Astrocyte (in vitro differentiated cells and primary cell): ENCODE measurements at regions not wholly inside any gene's neighbourhood (a gene's known extent, or its start where the extent isn't known, plus 50 kb on each side); places are given as distances from the start of the nearest gene placed in this dataset.

Experiments used
- DNase-seq: peaks from one replicate; pipeline ENCODE4 v3.0.0-alpha.2; 2010; ENCODE audit warnings: low read depth
- FAIRE-seq: peaks from 2 replicates; lab custom pipeline; 2011; peaks lifted over from hg19 to GRCh38; lab: Jason Lieb, UNC
- H2AFZ ChIP-seq: 2 replicates; pipeline ENCODE4 v1.6.0; 2012; ENCODE audit warnings: low read depth, low read length, inconsistent platforms
- H3K27ac ChIP-seq: 2 replicates; pipeline ENCODE4 v1.5.1; 2011; ENCODE audit warnings: low read depth, low read length, inconsistent platforms
- H3K27me3 ChIP-seq: 2 replicates; pipeline ENCODE4 v1.6.0; 2011; ENCODE audit warnings: low read length, inconsistent platforms; ENCODE audit not compliant: insufficient read depth
- H3K36me3 ChIP-seq: 2 replicates; pipeline ENCODE4 v1.5.1; 2011; ENCODE audit warnings: low read length, inconsistent platforms; ENCODE audit not compliant: insufficient read depth
- H3K4me1 ChIP-seq: 2 replicates; pipeline ENCODE4 v1.5.1; 2011; ENCODE audit warnings: low read length, inconsistent platforms; ENCODE audit not compliant: insufficient read depth
- H3K4me2 ChIP-seq: 2 replicates; pipeline ENCODE4 v1.6.0; 2012; ENCODE audit warnings: low read length, inconsistent platforms
- H3K4me3 ChIP-seq: 2 replicates; pipeline ENCODE4 v1.5.1; 2011; ENCODE audit warnings: low read depth, mild to moderate bottlenecking, low read length, inconsistent platforms; ENCODE audit not compliant: insufficient read depth
- H3K79me2 ChIP-seq: 2 replicates; pipeline ENCODE4 v1.6.0; 2012; ENCODE audit warnings: mild to moderate bottlenecking, low read length, inconsistent platforms; ENCODE audit not compliant: insufficient read depth
- H3K9ac ChIP-seq: 2 replicates; pipeline ENCODE4 v1.6.0; 2012; ENCODE audit warnings: mild to moderate bottlenecking, low read length, inconsistent platforms
- H3K9me3 ChIP-seq: 2 replicates; pipeline ENCODE4 v1.5.1; 2012; ENCODE audit warnings: low read depth, mild to moderate bottlenecking, low read length, inconsistent platforms; ENCODE audit not compliant: insufficient read depth
- H4K20me1 ChIP-seq: 2 replicates; pipeline ENCODE4 v1.6.0; 2012; ENCODE audit warnings: low read length, inconsistent platforms; ENCODE audit not compliant: insufficient read depth
- H3K27ac Mint-ChIP-seq: one replicate; pipeline ENCODE4 v1.8.0; 2021; ENCODE audit warnings: mild to moderate bottlenecking, mixed read lengths; ENCODE audit not compliant: unreplicated experiment
- H3K27me3 Mint-ChIP-seq: one replicate; pipeline ENCODE4 v1.8.0; 2021; ENCODE audit warnings: low read depth, mixed read lengths; ENCODE audit not compliant: unreplicated experiment
- H3K36me3 Mint-ChIP-seq: one replicate; pipeline ENCODE4 v1.8.0; 2021; ENCODE audit warnings: low read depth, mixed read lengths; ENCODE audit not compliant: unreplicated experiment
- H3K4me1 Mint-ChIP-seq: one replicate; pipeline ENCODE4 v1.8.0; 2021; ENCODE audit warnings: low read depth, mixed read lengths; ENCODE audit not compliant: unreplicated experiment
- H3K4me3 Mint-ChIP-seq: one replicate; pipeline ENCODE4 v1.8.0; 2021; ENCODE audit warnings: mild to moderate bottlenecking, moderate library complexity, mixed read lengths; ENCODE audit not compliant: unreplicated experiment
- H3K9me3 Mint-ChIP-seq: one replicate; pipeline ENCODE4 v1.8.0; 2021; ENCODE audit warnings: mild to moderate bottlenecking, mixed read lengths; ENCODE audit not compliant: unreplicated experiment
- EZH2 ChIP-seq: IDR thresholded peaks from 2 replicates; pipeline ENCODE4 v1.6.1; 2012; ENCODE audit warnings: mild to moderate bottlenecking, low read length, inconsistent platforms; ENCODE audit not compliant: insufficient read depth
- TF ChIP-seq, protein P1 (sequence below): IDR thresholded peaks from 2 replicates; pipeline ENCODE4 v1.5.1; 2011; ENCODE audit warnings: low read depth, mild to moderate bottlenecking, inconsistent platforms, low read length, moderate library complexity; ENCODE audit not compliant: insufficient read depth

DNA sequence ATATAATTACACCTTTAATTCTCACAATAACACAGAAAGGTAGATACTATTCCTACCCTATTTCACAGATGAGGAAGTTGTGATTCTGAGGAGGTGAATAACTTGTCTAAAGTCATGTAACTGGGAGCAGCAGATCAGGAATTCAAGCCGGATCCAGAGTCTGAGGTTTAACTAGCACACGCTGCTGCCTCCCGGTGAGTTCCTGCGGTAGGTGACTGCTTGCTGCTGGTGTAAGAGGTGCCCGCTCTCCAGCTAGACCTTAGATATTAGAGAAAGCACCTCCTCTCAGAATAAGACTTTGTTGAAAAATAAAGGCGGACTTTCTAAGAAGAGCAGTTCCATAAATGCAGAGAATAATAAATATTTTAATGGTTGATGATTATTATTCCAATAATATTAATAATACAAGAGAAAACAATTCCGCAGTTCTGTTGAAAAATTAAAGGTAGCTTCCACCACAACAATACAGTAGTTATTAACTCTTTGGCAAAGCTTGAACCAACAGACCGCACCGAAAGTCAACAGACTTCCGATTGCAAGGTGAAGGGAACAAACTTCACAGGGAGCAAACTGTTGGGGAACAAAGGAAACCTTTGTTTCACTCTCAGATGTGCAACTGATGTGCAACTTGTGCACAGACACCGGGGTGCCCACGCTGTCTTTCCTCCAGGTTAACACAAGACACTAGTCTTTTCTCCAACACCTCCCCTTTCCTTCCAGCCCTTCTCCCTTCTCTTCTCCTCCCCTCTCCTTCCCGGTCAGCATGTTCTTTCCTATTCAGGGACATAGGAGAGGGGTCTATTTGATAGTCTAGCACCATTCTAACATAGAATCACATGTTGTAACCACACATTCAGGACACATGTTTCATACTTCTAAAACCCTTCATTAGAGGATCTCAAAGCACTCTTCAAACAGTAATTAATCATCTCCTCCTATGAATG lies 73.2 kb upstream of the EGLN3 start:
- peaks cover 5% of the 10 kb centered on the region for H3K27me3 ChIP-seq

DNA sequence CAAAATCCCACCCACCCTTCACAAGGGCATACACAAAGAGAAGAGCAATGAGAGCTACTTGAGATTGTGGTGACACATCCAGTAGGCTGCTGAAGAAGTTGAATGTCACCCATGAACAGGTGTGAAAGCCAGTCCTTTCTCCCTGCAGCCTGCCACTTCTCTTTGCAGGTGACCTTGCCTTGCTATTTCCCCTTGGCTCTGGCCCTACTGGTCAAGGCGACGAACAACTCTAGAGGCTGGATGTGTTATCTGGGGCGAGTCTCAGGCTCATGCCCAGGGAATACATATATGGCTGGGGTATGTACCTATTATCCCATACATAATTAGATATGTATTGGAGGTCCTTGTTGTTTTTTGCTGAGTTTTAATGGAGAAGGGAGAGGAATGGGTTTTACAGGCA lies 70.2 kb upstream of the EGLN3 start:
- H3K36me3 ChIP-seq: no peaks in the 10 kb centered on the region
- TF ChIP-seq, protein P1, sequence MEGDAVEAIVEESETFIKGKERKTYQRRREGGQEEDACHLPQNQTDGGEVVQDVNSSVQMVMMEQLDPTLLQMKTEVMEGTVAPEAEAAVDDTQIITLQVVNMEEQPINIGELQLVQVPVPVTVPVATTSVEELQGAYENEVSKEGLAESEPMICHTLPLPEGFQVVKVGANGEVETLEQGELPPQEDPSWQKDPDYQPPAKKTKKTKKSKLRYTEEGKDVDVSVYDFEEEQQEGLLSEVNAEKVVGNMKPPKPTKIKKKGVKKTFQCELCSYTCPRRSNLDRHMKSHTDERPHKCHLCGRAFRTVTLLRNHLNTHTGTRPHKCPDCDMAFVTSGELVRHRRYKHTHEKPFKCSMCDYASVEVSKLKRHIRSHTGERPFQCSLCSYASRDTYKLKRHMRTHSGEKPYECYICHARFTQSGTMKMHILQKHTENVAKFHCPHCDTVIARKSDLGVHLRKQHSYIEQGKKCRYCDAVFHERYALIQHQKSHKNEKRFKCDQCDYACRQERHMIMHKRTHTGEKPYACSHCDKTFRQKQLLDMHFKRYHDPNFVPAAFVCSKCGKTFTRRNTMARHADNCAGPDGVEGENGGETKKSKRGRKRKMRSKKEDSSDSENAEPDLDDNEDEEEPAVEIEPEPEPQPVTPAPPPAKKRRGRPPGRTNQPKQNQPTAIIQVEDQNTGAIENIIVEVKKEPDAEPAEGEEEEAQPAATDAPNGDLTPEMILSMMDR: no peak
- no peak for TF ChIP-seq EZH2
- H3K4me2 ChIP-seq: no peak overlapping the region
- H3K4me1 ChIP-seq: no peaks in the 10 kb centered on the region
- no peaks in the 10 kb centered on the region for H3K36me3 Mint-ChIP-seq
- H3K79me2 ChIP-seq: no peaks in the 10 kb centered on the region
- no peak overlapping the region for H3K4me3 Mint-ChIP-seq
- peaks cover 18% of the 10 kb centered on the region for H3K27me3 ChIP-seq
- no peak overlapping the region for H3K27ac Mint-ChIP-seq
- FAIRE-seq: no peak
- peaks cover 2% of the 10 kb centered on the region for H3K4me1 Mint-ChIP-seq
- H3K9me3 Mint-ChIP-seq: peaks cover 3% of the 10 kb centered on the region
- no peak overlapping the region for H2AFZ ChIP-seq
- H4K20me1 ChIP-seq: no peaks in the 10 kb centered on the region
- no peak overlapping the region for H3K27ac ChIP-seq
- H3K9me3 ChIP-seq: no peaks in the 10 kb centered on the region
- H3K9ac ChIP-seq: no peak overlapping the region
- no peak overlapping the region for H3K4me3 ChIP-seq
- no peak for DNase-seq
- peaks cover 5% of the 10 kb centered on the region for H3K27me3 Mint-ChIP-seq

More for the DNA sequence above, 73.2 kb upstream of the EGLN3 start:
- H3K36me3 ChIP-seq: no peaks in the 10 kb centered on the region
- H3K4me3 Mint-ChIP-seq: no peak overlapping the region
- peaks cover 2% of the 10 kb centered on the region for H3K4me1 Mint-ChIP-seq
- H3K4me2 ChIP-seq: no peak overlapping the region
- H3K4me1 ChIP-seq: no peaks in the 10 kb centered on the region
- H3K36me3 Mint-ChIP-seq: no peaks in the 10 kb centered on the region
- no peak overlapping the region for H3K27ac ChIP-seq
- H3K9ac ChIP-seq: no peak overlapping the region
- H3K27ac Mint-ChIP-seq: no peak overlapping the region
- H3K79me2 ChIP-seq: no peaks in the 10 kb centered on the region
- no peak for DNase-seq
- no peak overlapping the region for H3K4me3 ChIP-seq
- H2AFZ ChIP-seq: no peak overlapping the region
- no peaks in the 10 kb centered on the region for H4K20me1 ChIP-seq
- peaks cover 5% of the 10 kb centered on the region for H3K27me3 Mint-ChIP-seq
- FAIRE-seq: no peak
- peaks cover 5% of the 10 kb centered on the region for H3K9me3 Mint-ChIP-seq
- H3K9me3 ChIP-seq: no peaks in the 10 kb centered on the region
- no peak for TF ChIP-seq EZH2
- TF ChIP-seq, protein P1: no peak

DNA sequence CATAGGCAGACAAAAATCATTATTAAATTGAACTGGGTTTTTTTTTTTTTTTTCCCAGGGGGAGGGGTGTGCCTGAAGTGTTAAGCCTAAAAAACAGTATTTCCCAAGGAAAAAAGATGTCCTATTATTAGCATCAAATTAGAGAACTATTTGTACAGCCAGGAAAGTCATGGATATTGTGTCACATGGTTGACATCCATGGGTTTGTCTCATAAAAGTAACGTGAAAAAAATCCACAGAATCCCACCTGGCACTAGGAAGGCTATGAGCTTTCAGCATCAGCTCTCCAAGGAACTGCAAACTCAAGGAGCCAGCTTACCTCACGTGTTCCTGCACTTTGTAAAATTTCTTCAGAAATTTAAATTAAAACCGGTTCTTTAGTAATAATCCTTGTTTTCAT lies 69.1 kb upstream of the EGLN3 start:
- Histone ChIP-seq H3K27me3 (peaks cover 18% of the 10 kb centered on the region), H3K36me3 (no peaks in the 10 kb centered on the region), H3K4me3 (no peak overlapping the region), H3K27ac (no peak overlapping the region), H2AFZ (no peak overlapping the region), H3K4me1 (no peaks in the 10 kb centered on the region), H3K79me2 (no peaks in the 10 kb centered on the region), H3K4me2 (no peak overlapping the region), H4K20me1 (no peaks in the 10 kb centered on the region), H3K9ac (no peak overlapping the region), H3K9me3 (no peaks in the 10 kb centered on the region)
- Mint-ChIP-seq H3K9me3 (peaks cover 1% of the 10 kb centered on the region), H3K27me3 (peaks cover 2% of the 10 kb centered on the region), H3K4me3 (no peak overlapping the region), H3K36me3 (no peaks in the 10 kb centered on the region), H3K4me1 (peaks cover 2% of the 10 kb centered on the region), H3K27ac (no peak overlapping the region)
- no peak for TF ChIP-seq EZH2
- TF ChIP-seq, protein P1: no peak
- DNase-seq (no peak), FAIRE-seq (no peak)
